ENCODE measurements at regions not wholly inside any gene's neighbourhood (a gene's known extent, or its start where the extent isn't known, plus 50 kb on each side); places are given as distances from the start of the nearest gene placed in this dataset.

- Histone ChIP-seq H3K79me1 (ENCODE audit: low read depth in 1 of 2, low read length in 2 of 2) (no peaks in the 10 kb centered on the region), H3K36me3 (ENCODE audit: control insufficient read depth, insufficient read depth, low read length) (no peaks in the 10 kb centered on the region), H4K20me1 (ENCODE audit: insufficient read depth, low read length) (no peaks in the 10 kb centered on the region), H2BK15ac (ENCODE audit: low read depth, low read length) (no peak overlapping the region), H2BK20ac (ENCODE audit: low read depth, low read length) (no peak overlapping the region), H3K9me3 (ENCODE audit: control insufficient read depth, insufficient read depth, low read length) (peaks cover 12% of the 10 kb centered on the region; the same call in 1 of the 2 replicates), H4K5ac (ENCODE audit: low read depth, low read length) (no peak overlapping the region), H2BK5ac (ENCODE audit: low read depth, low read length, poor library complexity, severe bottlenecking) (no peak overlapping the region), H2AFZ (replicated peaks; ENCODE audit: low read length, poor library complexity) (no peak overlapping the region), H2AK9ac (replicated peaks; ENCODE audit: low read depth, low read length, poor library complexity) (no peak overlapping the region), H3K4me1 (ENCODE audit: control insufficient read depth, insufficient read depth, low read length) (no peaks in the 10 kb centered on the region), H3K56ac (ENCODE audit: extremely low read depth, insufficient read depth, low read length) (no peak overlapping the region), H3K23ac (ENCODE audit: low read depth, low read length) (no peak overlapping the region), H4K8ac (ENCODE audit: low read depth in 2 of 2, low read length in 2 of 2) (no peak overlapping the region), H3K27me3 (ENCODE audit: control insufficient read depth, insufficient read depth, low read length) (no peaks in the 10 kb centered on the region), H3K18ac (ENCODE audit: low read depth, low read length) (no peak overlapping the region), H3K14ac (replicated peaks; ENCODE audit: low read depth, low read length) (no peak overlapping the region), H3K27ac (ENCODE audit: insufficient read depth, low read length) (no peak overlapping the region), H4K91ac (ENCODE audit: insufficient read depth, low read depth, low read length) (no peak overlapping the region), H3K9ac (ENCODE audit: low read depth, low read length) (no peak overlapping the region), H2AK5ac (ENCODE audit: low read depth, low read length) (no peak overlapping the region), H3K4me3 (ENCODE audit: insufficient read depth, low read depth, low read length) (no peak overlapping the region), H3K9me1 (ENCODE audit: insufficient read depth, low read length) (no peaks in the 10 kb centered on the region), H2BK120ac (ENCODE audit: low read depth, low read length) (no peak overlapping the region), H3K4ac (ENCODE audit: low read depth, low read length) (no peak overlapping the region), H3K4me2 (ENCODE audit: low read depth, low read length) (no peak overlapping the region)
- POLR2A ChIA-PET (ENCODE audit: unreplicated experiment): no interaction called here
- dilution Hi-C loops (cut with HindIII; ENCODE audit: low sequenced_read_pairs, unreplicated experiment) (no loop called here), intact Hi-C loops (cut with micrococcal nuclease) (no loop called here), in situ Hi-C loops (cut with MboI; ENCODE audit: low sequenced_read_pairs) (no loop called here)
- no TSS peak for BruUV-seq (replicated peaks)
- CTCF ChIA-PET: no interaction called here
- TF ChIP-seq SMC3 (IDR thresholded peaks at IDR 0.05; ENCODE audit: low read depth, low read length) (no peak), ELK1 (IDR thresholded peaks at IDR 0.05; ENCODE audit: borderline replicate concordance, low read depth, low read length) (no peak), USF2 (IDR thresholded peaks at IDR 0.05; ENCODE audit: low read depth, low read length) (no peak), FOS (IDR thresholded peaks at IDR 0.05; ENCODE audit: low read depth, low read length) (no peak), RAD21 (IDR thresholded peaks at IDR 0.05; ENCODE audit: low read length) (no peak), MXI1 (IDR thresholded peaks at IDR 0.05; ENCODE audit: borderline replicate concordance, low read depth, low read length) (no peak), BHLHE40 (IDR thresholded peaks at IDR 0.05; ENCODE audit: low read depth, low read length) (no peak), CHD1 (IDR thresholded peaks at IDR 0.05; ENCODE audit: low read depth, low read length) (no peak), NFE2L2 (IDR thresholded peaks at IDR 0.05; ENCODE audit: low read depth, low read length) (no peak), RCOR1 (IDR thresholded peaks at IDR 0.05; ENCODE audit: insufficient replicate concordance, low read length) (no peak), RFX5 (IDR thresholded peaks at IDR 0.05; ENCODE audit: low read depth, low read length) (no peak), CEBPB (IDR thresholded peaks at IDR 0.05; ENCODE audit: low read depth, low read length) (no peak), POLR2A (IDR thresholded peaks at IDR 0.05; ENCODE audit: low read depth, low read length) (no peak), MAFK (IDR thresholded peaks at IDR 0.05; ENCODE audit: low read depth, low read length) (no peak), CTCF (conservative IDR thresholded peaks at IDR 0.05; ENCODE audit: low read depth, low read length) (no peak)
- no CpG with 5 or more reads among the region's 3 CpGs for WGBS, 2 experiments (ENCODE audit: extremely low coverage in 2 of 2, insufficient read length in 1 of 2)
- DNase-seq (no peak), ATAC-seq (ENCODE audit: low read depth) (no peak)
These were observed 246.3 kb upstream of the LRRTM4 start for GRCh38 chr2:77768508-77768907.

All from IMR-90 (cell line).